ENCODE measurements at regions not wholly inside any gene's neighbourhood (a gene's known extent, or its start where the extent isn't known, plus 50 kb on each side); places are given as distances from the start of the nearest gene placed in this dataset.

- TF ChIP-seq ASH2L (IDR thresholded peaks at IDR 0.05; ENCODE audit: borderline replicate concordance, low read depth) (no peak), RB1 (IDR thresholded peaks at IDR 0.05; ENCODE audit: borderline replicate concordance) (no peak), IRF3 (IDR thresholded peaks at IDR 0.05) (no peak), JUND (IDR thresholded peaks at IDR 0.05; ENCODE audit: low read depth, low read length) (no peak), EED (IDR thresholded peaks at IDR 0.05; ENCODE audit: low read depth) (no peak), POLR2AphosphoS2 (IDR thresholded peaks at IDR 0.05; ENCODE audit: low read depth, low read length) (no peak), BHLHE40 (IDR thresholded peaks at IDR 0.05; ENCODE audit: borderline replicate concordance in 1 of 2, low read depth in 2 of 2, low read length in 1 of 2) (no peak)
Measured at GRCh38 chr7:110027385-110027784, 1063.5 kb upstream of the LRRN3 start (continued).

GRCh38 chr7:110043519-110043918 is 1047.4 kb upstream of the LRRN3 start:
- no peak overlapping the region for H3K4me2 ChIP-seq (ENCODE audit: control insufficient read depth, insufficient read depth)
- H3K9ac ChIP-seq (ENCODE audit: control insufficient read depth, insufficient read depth, low read length), result no peak overlapping the region
- BruUV-seq (replicated peaks), result no TSS peak
- H3K4me1 ChIP-seq (ENCODE audit: control insufficient read depth, insufficient read depth, low read length), result no peaks in the 10 kb centered on the region
- no peak for ATAC-seq
- 11% methylated on average over 1 of the region's 1 CpG for WGBS (ENCODE audit: insufficient coverage, insufficient replicate concordance, low lambda C conversion rate, missing lambda C conversion rate)
- no peak overlapping the region for H2AFZ ChIP-seq (ENCODE audit: control insufficient read depth, low read depth, low read length)
- TF ChIP-seq IRF3 (IDR thresholded peaks at IDR 0.05), result no peak
- TF ChIP-seq RB1 (IDR thresholded peaks at IDR 0.05; ENCODE audit: borderline replicate concordance), result no peak
- no peak for TF ChIP-seq ZNF592 (IDR thresholded peaks at IDR 0.05)
- TF ChIP-seq SPI1 (IDR thresholded peaks at IDR 0.05; ENCODE audit: borderline replicate concordance, insufficient read depth, low read depth, low read length), result no peak
- TF ChIP-seq IKZF2 (IDR thresholded peaks at IDR 0.05), result no peak
- TF ChIP-seq ZNF384 (IDR thresholded peaks at IDR 0.05; ENCODE audit: borderline replicate concordance, low read depth, low read length), result no peak
- no peak for TF ChIP-seq RELB (IDR thresholded peaks at IDR 0.05; ENCODE audit: low read depth)
- TF ChIP-seq PAX5 (IDR thresholded peaks at IDR 0.05; ENCODE audit: borderline replicate concordance, low read depth, low read length), result no peak
- TF ChIP-seq KAT2A (conservative IDR thresholded peaks at IDR 0.05; ENCODE audit: control insufficient read depth, low read depth, low read length), result no peak
- no peak for TF ChIP-seq NR2C2 (IDR thresholded peaks at IDR 0.05; ENCODE audit: borderline replicate concordance, control insufficient read depth, insufficient read length, low read depth)
- TF ChIP-seq CBX5 (IDR thresholded peaks at IDR 0.05; ENCODE audit: low read depth), result no peak
- SMC1A ChIA-PET (ENCODE audit: uncharacterized antibody, unreplicated experiment), result no interaction called here
- intact Hi-C loops (cut with micrococcal nuclease; ENCODE audit: unreplicated experiment), result no loop called here
- no peak overlapping the region for H3K4me3 ChIP-seq
- no peak overlapping the region for H3K27ac ChIP-seq (ENCODE audit: control insufficient read depth, insufficient read depth)
- H3K27me3 ChIP-seq (replicated peaks in 1 of 2; ENCODE audit: control insufficient read depth in 2 of 2, insufficient read depth in 2 of 2, low read length in 1 of 2), result no peaks in the 10 kb centered on the region
- CTCF ChIA-PET, result no interaction called here
- POLR2A ChIA-PET, result no interaction called here
- in situ Hi-C loops (cut with MboI), result no loop called here
- DNase-seq (ENCODE audit: low read depth, low spot score), result no peak
- H4K20me1 ChIP-seq (ENCODE audit: control insufficient read depth, insufficient read depth), result no peaks in the 10 kb centered on the region
- H3K9me3 ChIP-seq (replicated peaks; ENCODE audit: control insufficient read depth, insufficient read depth, low read length), result no peaks in the 10 kb centered on the region
- FAIRE-seq, result no peak
- no peaks in the 10 kb centered on the region for H3K79me2 ChIP-seq (ENCODE audit: control insufficient read depth, insufficient read depth, low read length)
- H3K36me3 ChIP-seq (ENCODE audit: control insufficient read depth in 2 of 2, insufficient read depth in 2 of 2, low read length in 1 of 2), result no peaks in the 10 kb centered on the region
- RAD21 ChIA-PET (ENCODE audit: unreplicated experiment), result no interaction called here
